EL (cell line): ENCODE measurements at regions not wholly inside any gene's neighbourhood (a gene's known extent, or its start where the extent isn't known, plus 50 kb on each side); places are given as distances from the start of the nearest gene placed in this dataset.
A peak's percentile ranks its signal among the peaks of the same experiment; 100 is the strongest.
"Not testable (repeated sequence)": the region's sequence is repeated elsewhere in the genome, so short reads cannot be mapped to it uniquely, and the experiment has no call there.

Experiments used
- DNase-seq: peaks from one replicate; pipeline ENCODE4 v3.0.0-alpha.2; 2016

GRCh38 chr5:102154791-102155605 lies 141.1 kb downstream of the SLCO4C1 start:
- not testable (repeated sequence) for DNase-seq

DNA sequence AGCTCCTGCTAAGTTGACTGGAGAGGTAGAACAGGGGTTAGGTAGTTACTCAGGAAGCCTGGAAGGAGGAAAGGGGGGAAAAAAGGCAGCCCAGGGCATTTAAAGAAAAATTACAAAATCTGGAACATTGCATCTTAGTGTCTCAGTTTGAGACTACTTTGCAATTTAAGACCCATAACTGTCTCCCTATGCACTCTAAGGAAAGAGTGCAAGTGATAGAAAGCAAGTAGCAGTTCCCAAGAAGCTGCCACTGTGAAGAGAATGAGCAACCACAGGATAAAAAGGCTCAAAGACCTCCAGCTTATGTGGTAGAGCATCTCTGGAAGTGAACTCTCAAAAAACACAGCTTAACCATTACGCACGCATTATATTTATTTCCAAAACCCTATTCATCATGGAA lies 141.8 kb downstream of the SLCO4C1 start:
- DNase-seq, result no peak

DNA sequence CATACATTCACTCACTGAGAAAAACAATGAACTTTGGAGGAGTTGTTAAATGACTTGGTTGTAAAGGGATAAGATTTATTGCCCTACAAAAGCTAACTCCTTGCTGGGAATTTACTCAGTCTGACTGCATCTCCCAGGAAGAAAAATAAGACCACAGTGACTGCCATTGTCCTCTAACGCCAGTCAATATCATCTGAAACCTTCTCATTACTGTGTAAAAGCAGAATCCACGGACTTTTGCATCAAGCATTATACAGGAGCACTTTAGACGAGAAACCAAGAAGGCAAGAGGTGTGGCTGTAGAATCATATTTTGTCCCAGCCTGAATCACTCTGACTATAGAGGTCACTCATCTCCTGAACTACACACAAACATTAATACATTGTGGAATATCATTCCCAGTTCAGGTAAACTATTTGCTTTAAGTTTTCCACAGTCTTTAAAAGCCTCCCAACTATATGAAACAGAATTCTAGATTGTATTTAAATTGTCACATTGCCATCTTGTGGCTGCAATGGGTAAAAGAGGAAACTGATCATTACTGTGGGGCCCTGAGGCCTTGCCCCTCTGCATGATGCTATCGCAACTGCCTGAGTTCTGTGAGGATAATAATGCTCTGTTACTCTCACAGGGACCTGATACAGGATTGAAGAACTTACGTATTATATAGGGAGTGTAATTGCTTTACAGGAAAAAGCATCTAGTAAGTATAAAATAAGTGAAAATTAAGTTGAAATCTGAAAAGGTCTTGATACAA lies 142.9 kb downstream of the SLCO4C1 start:
- peak; percentile 1 for DNase-seq

- no peak for DNase-seq
These were observed 157.1 kb downstream of the SLCO4C1 start for GRCh38 chr5:102139029-102139428.

DNA sequence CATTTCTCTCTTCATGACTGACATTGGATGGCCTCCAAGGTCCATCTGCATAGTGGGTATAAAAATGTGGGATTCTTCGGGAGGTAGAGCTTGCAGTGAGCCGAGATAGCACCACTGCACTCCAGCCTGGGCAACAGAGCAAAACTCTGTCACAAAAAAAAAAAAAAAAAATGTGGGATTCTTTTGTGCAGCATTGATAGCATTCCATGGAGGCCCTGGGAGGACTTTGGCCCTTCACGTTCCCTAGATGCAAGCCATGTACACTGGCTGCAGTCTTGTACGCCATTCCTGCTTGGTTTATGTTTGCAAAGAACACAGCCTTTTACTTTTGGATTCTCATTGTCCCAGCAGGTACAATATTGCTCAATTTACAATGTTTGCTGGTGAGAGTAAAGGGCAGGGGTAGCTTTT lies 157.8 kb downstream of the SLCO4C1 start:
- DNase-seq, result no peak

DNA sequence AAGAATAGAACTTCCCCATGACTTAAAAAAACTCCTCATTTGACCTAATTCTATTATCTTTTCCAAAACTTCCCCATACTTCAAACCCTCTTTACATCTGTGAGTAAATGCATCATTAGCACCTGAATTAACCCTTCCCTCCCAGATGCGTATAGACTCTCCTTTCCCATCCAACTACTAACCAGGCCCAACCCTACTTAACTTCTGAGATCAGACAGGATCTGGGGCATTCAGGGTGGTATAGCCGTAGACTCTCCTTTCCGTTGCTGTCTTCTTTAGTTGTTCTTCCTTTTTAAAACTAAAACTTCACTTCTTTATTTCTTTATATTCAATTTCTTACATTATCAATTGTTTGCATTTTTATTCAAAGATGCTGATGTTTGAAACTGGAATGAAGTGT lies 165.2 kb downstream of the SLCO4C1 start:
- DNase-seq, result no peak

- no peak for DNase-seq
These were observed 165.7 kb downstream of the SLCO4C1 start for GRCh38 chr5:102130386-102130785.

- DNase-seq, result no peak
These were observed 176.8 kb downstream of the SLCO4C1 start for GRCh38 chr5:102119252-102119651.

DNA sequence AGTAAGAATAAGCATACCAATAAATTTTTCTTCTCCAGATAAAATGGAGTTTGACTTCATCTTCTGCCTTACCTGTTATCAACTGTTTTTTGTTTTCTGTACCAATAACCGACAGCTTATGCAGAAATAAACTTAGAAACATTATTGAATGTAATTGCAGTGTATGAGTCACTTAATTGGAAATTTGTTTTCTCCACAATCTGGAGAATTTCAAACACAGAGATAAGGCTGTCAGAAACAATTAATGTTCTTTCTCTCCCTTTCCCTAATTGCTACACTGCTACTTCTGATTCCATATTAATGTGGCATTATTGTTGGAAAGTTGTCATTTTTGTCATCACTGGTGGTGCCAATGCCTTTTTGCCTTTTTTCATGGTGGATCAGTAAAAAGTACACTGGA lies 180.3 kb downstream of the SLCO4C1 start:
- DNase-seq, result no peak

GRCh38 chr5:102114525-102115069 lies 181.5 kb downstream of the SLCO4C1 start:
- DNase-seq, result no peak

DNA sequence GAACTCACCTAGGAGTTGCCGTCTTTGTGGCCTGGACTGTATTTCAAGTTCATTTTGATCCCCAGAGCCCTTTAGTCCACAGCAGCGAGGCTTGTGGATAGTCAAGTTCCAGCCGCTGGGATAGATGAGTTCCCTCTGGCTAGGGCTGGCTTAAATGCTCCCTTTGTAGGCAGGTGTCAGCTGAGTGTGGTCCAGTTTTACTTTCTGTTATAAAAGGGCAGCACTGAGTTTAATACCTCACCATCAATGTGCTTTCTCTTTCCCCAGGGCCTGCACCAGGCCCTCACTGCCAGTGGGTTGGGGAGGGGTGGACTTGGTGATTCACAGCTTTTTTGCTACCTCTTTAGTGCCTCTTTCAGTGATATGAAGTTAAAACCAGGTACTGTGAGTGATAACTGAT lies 188.2 kb downstream of the SLCO4C1 start:
- no peak for DNase-seq

GRCh38 chr5:102106599-102106998 lies 189.5 kb downstream of the SLCO4C1 start:
- no peak for DNase-seq

DNA sequence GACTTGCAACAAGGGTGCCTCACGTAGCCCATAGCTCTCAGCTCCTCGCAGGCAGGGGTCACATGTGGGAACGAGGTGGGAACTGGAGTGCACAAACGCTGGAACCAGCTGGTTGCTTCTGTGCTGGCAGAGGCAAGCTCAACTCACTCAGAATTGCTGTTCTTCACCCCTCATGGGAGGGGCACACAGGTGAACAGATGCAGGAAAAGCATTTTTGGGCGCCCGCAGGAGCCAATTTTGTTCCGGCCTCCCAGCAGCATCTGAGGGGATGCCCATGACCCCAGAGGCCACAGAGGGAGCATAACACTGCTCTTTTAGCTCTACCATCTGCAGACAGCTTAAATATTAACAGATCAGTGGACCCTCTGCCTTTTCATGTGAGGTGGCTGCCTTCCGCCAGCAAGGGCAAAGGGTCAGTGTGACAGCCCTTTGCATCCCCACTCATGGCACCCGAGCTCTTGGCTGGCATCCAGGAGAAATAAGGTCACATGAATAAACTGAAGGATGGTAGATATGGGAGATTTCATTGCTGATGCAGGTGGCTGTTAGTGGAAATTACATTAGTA lies 196.2 kb downstream of the SLCO4C1 start:
- no peak for DNase-seq

DNA sequence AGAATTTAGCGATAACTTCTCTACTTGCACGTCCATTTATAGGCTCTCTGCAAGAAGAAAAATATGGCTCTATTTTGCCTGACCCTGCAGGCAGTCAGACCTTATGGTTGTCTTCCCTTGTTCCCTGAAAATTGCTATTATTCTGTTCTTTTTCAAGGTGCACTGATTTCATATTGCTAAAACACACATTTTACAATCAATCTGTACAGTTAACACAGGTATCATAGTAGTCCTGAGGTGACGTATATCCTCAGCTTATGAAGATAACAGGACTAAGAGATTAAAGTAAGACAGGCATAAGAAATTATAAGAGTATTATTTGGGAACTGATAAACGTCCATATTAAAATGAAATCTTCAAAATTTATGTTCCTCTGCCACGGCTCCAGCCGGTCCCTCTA lies 197.0 kb downstream of the SLCO4C1 start:
- DNase-seq, result not testable (repeated sequence)

- DNase-seq, result not testable (repeated sequence)
These were observed 197.5 kb downstream of the SLCO4C1 start for GRCh38 chr5:102098606-102099005.

DNA sequence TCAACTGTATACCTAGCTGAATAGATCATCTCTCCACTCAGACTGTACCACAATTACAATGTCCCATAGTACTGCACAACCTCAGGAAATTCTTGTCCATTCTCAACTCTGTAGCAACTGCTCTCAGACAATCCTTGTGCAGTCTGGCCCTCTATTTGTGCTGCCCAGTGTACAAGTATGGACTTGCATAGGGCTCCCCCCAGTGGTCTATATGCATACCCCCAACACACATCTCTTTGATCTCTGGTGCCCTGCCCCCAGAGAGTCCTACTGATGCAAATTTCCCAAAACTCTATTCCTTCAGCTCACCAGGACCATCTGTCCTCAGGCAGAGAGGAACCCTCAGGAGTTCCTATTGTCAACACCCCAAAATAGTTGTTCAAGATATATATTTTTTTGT lies 205.3 kb downstream of the SLCO4C1 start:
- peak; percentile 0 for DNase-seq

DNA sequence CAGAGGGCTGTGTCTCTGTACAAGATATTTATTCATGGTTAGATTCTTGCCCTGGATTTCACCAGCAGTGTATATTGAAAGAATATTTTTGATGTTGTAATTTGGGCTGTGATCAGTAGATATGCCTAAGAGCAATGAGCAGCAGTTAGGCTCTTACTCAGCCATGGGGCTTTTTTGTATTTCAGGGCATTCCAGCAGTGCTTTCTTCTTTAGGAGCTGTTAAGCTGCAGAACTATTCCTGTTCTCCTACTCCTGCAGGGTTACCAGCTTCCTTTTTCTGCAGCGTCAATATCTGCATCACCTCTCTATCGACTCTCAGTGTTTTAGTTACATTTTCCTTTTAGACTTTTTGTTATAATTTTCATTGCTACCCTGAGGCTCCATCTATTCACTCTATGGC lies 206.2 kb downstream of the SLCO4C1 start:
- DNase-seq, result no peak

GRCh38 chr5:102087906-102088305 lies 208.2 kb downstream of the SLCO4C1 start:
- DNase-seq, result no peak

GRCh38 chr5:102080288-102080687 lies 215.8 kb downstream of the SLCO4C1 start:
- DNase-seq, result no peak

GRCh38 chr5:102077920-102078319 lies 218.2 kb downstream of the SLCO4C1 start:
- no peak for DNase-seq

DNA sequence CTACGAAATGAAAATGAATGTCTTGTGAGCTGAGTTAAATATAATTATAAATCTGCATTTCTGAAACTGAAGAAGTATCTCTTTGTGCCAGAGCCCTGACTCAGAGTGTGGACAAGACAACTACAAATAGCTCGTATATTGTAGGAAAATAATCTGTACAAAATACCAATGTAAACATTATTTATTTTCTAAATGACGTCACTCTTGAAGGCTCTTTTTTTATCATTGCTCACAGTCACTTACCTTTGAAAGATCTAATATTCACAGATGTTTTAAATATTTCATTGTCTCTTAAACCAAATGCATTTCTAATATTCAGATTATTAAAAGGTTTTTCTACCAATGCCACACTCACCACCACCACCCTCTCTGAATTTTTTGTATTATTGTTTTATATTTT lies 226.1 kb downstream of the SLCO4C1 start:
- no peak for DNase-seq

DNA sequence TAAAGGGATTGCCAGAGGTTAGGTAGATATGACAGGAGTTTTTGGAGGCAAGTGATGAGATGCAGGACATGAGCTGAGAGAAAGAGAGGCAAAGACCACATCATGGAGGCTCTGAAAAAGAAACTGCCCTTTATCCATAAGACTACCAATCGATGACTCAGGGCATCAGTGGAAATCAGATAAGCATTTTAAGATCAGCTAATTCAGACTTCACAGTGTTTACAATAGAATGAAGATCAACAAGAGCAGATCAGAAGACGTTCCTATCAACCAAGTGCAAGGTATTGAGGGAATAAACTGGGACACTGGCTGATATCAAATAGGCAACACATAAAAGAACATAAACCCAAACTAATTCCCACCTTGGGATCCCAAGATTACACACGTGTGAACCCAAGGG lies 227.2 kb downstream of the SLCO4C1 start:
- DNase-seq, result no peak

DNA sequence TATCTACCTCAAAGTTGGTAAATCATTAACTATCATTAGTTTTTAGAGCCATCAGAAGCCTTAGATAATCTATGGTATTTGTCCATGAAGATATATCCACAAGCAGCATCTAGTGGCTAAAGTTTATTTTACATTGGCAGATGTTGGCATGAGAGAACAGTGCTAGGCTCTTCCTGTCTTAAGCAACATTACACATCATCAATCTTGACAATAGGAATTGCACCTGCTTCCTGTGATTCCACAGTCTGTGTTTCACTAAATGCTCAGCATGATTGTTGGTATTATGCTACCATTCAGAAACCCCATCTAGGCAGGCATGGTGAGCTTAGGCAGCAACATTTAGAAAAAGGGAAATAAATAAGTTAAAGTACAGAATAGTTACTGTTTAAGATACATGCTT lies 246.6 kb downstream of the SLCO4C1 start:
- no peak for DNase-seq

- no peak for DNase-seq
These were observed 247.1 kb downstream of the SLCO4C1 start for GRCh38 chr5:102048940-102049339.
